Colonic mucosa (tissue), 4 donors: ENCODE measurements at regions not wholly inside any gene's neighbourhood (a gene's known extent, or its start where the extent isn't known, plus 50 kb on each side); places are given as distances from the start of the nearest gene placed in this dataset.

ENCODE experiments used
- DNase-seq: peaks from one replicate; pipeline ENCODE4 v3.0.0-alpha.2; 2020
- H3K27ac ChIP-seq: fragments of 200-600 bp; one replicate; pipeline ENCODE4 v1.8.0; 2021
- H3K27me3 ChIP-seq: fragments of 200-600 bp; one replicate; pipeline ENCODE4 v1.8.0; 2021
- H3K36me3 ChIP-seq: fragments of 200-600 bp; one replicate; pipeline ENCODE4 v1.8.0; 2021
- H3K4me1 ChIP-seq: fragments of 200-600 bp; one replicate; pipeline ENCODE4 v1.8.0; 2021; ENCODE audit warnings: mild to moderate bottlenecking
- H3K4me3 ChIP-seq: fragments of 200-600 bp; one replicate; pipeline ENCODE4 v1.8.0; 2021
- H3K9ac ChIP-seq, 2 donors: one replicate each; pipeline ENCODE4 v1.7.0; 2013; ENCODE audit warnings: control low read depth in 2 of 2, low read depth in 2 of 2, low read length in 2 of 2
- H3K9me3 ChIP-seq: fragments of 200-600 bp; one replicate; pipeline ENCODE4 v1.8.0; 2021
- CTCF ChIP-seq: fragments of 200-600 bp; IDR thresholded peaks from one replicate; pipeline ENCODE4 v1.8.0; 2022; ENCODE audit warnings: antibody characterized with exemption, mild to moderate bottlenecking
- intact Hi-C: fragments of 100-400 bp; cut with DNase I; formaldehyde crosslinking; loops from one replicate; pipeline ENCODE4 v1.14.1; 2022
- donor health status: healthy.
- donor health status: DM: no; HTN: no; CAD: no.
- donor health status: DM: no; HTN: no; CAD: no.

GRCh38 chr2:4827836-4828235 is 864.3 kb upstream of the SOX11 start:
- H3K27me3 ChIP-seq = no peaks in the 10 kb centered on the region
- H3K4me3 ChIP-seq = no peak overlapping the region
- no peak overlapping the region for H3K9ac ChIP-seq
- H3K36me3 ChIP-seq = no peaks in the 10 kb centered on the region
- H3K4me1 ChIP-seq = no peaks in the 10 kb centered on the region
- TF ChIP-seq CTCF = no peak
- intact Hi-C loops = no loop called here
- H3K27ac ChIP-seq = no peak overlapping the region
- no peak for DNase-seq
- no peaks in the 10 kb centered on the region for H3K9me3 ChIP-seq

GRCh38 chr2:4828682-4829374 is 863.4 kb upstream of the SOX11 start:
- Histone ChIP-seq H3K4me3 (no peak overlapping the region), H3K27me3 (no peaks in the 10 kb centered on the region), H3K4me1 (no peaks in the 10 kb centered on the region), H3K36me3 (no peaks in the 10 kb centered on the region), H3K9me3 (no peaks in the 10 kb centered on the region), H3K9ac (no peak overlapping the region), H3K27ac (no peak overlapping the region)
- TF ChIP-seq CTCF = no peak
- intact Hi-C loops = no loop called here
- DNase-seq = no peak

- Histone ChIP-seq H3K4me3 (no peak overlapping the region), H3K9ac (no peak overlapping the region), H3K36me3 (no peaks in the 10 kb centered on the region), H3K4me1 (no peaks in the 10 kb centered on the region), H3K27me3 (no peaks in the 10 kb centered on the region), H3K9me3 (no peaks in the 10 kb centered on the region), H3K27ac (no peak overlapping the region)
- no peak for DNase-seq
- intact Hi-C loops = no loop called here
- no peak for TF ChIP-seq CTCF
These were observed 860.4 kb upstream of the SOX11 start for GRCh38 chr2:4831751-4832150.

- Histone ChIP-seq H3K4me1 (no peaks in the 10 kb centered on the region), H3K36me3 (no peaks in the 10 kb centered on the region), H3K27ac (no peak overlapping the region), H3K9ac (no peak overlapping the region), H3K27me3 (no peaks in the 10 kb centered on the region), H3K4me3 (no peak overlapping the region), H3K9me3 (no peaks in the 10 kb centered on the region)
- intact Hi-C loops = no loop called here
- DNase-seq = no peak
- TF ChIP-seq CTCF = no peak
These were observed 859.5 kb upstream of the SOX11 start for GRCh38 chr2:4832642-4833041.

GRCh38 chr2:4838626-4839025 is 853.6 kb upstream of the SOX11 start:
- Histone ChIP-seq H3K4me1 (no peaks in the 10 kb centered on the region), H3K9me3 (no peaks in the 10 kb centered on the region), H3K36me3 (no peaks in the 10 kb centered on the region), H3K27me3 (no peaks in the 10 kb centered on the region), H3K4me3 (no peak overlapping the region), H3K9ac (no peak overlapping the region), H3K27ac (no peak overlapping the region)
- intact Hi-C loops = no loop called here
- DNase-seq = no peak
- no peak for TF ChIP-seq CTCF
